WTC11 (cell line): ENCODE measurements at regions not wholly inside any gene's neighbourhood (a gene's known extent, or its start where the extent isn't known, plus 50 kb on each side); places are given as distances from the start of the nearest gene placed in this dataset.

Source experiments
- CBFB ChIP-seq: sonication (generic); formaldehyde crosslinking; IDR thresholded peaks from 2 replicates; pipeline ENCODE4 v1.8.1; 2022; ENCODE audit warnings: mild to moderate bottlenecking, low read depth, missing genetic modification reagents
- FOXK1 ChIP-seq: sonication (generic); formaldehyde crosslinking; IDR thresholded peaks from 2 replicates; pipeline ENCODE4 v1.8.0; 2022; ENCODE audit warnings: mild to moderate bottlenecking, moderate library complexity, missing genetic modification reagents
- MAX ChIP-seq: sonication (generic); formaldehyde crosslinking; IDR thresholded peaks from 2 replicates; pipeline ENCODE4 v1.8.0; 2022; ENCODE audit warnings: mild to moderate bottlenecking, missing genetic modification reagents
- TF ChIP-seq, protein P1 (sequence below): fragments of 200-600 bp; IDR thresholded peaks from 2 replicates; pipeline ENCODE4 v1.8.0; 2022; ENCODE audit warnings: antibody characterized with exemption
- TF ChIP-seq, protein P2 (sequence below): sonication (generic); formaldehyde crosslinking; IDR thresholded peaks from 2 replicates; pipeline ENCODE4 v1.8.1; 2023; ENCODE audit warnings: mild to moderate bottlenecking, missing genetic modification reagents, moderate library complexity

DNA sequence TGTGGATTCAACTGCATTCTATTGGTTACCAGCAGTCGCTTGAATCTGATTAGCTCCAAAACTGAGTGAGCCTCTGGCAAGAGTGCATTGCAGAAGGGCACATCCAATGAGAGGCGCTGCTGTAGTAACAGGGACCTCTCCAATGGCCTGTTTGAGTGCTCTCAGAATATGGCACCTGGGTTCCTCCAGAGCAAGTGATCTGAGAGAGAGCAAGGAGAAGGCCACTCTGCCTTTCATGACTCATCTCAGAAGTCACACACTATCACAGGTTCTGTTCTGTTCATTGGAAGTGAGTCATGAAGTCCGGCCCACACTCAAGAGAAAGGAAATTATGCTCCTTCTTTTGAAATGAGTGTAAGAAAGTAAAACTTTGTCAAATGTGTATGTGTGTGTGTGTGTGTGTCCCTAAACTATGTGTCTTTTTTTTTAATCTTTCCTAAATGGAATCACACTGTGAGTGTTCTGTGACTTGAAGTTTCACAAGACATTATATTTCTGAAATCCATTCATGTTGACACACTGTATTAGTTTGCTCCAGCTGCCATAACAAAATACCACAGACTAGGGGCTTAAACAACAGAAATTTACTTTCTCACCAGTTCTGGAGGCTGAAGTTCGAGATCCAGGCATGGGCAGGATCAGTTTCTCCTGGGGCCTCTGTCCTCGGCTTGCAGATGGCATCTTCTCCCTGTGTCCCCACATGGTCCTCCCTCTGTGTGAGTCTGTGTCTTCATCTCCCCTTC lies 138.3 kb upstream of the CDYL start:
- no peak for TF ChIP-seq CBFB (CRISPR knock-in tag)
- TF ChIP-seq, protein P1, sequence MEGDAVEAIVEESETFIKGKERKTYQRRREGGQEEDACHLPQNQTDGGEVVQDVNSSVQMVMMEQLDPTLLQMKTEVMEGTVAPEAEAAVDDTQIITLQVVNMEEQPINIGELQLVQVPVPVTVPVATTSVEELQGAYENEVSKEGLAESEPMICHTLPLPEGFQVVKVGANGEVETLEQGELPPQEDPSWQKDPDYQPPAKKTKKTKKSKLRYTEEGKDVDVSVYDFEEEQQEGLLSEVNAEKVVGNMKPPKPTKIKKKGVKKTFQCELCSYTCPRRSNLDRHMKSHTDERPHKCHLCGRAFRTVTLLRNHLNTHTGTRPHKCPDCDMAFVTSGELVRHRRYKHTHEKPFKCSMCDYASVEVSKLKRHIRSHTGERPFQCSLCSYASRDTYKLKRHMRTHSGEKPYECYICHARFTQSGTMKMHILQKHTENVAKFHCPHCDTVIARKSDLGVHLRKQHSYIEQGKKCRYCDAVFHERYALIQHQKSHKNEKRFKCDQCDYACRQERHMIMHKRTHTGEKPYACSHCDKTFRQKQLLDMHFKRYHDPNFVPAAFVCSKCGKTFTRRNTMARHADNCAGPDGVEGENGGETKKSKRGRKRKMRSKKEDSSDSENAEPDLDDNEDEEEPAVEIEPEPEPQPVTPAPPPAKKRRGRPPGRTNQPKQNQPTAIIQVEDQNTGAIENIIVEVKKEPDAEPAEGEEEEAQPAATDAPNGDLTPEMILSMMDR, result no peak
- TF ChIP-seq, protein P2, sequence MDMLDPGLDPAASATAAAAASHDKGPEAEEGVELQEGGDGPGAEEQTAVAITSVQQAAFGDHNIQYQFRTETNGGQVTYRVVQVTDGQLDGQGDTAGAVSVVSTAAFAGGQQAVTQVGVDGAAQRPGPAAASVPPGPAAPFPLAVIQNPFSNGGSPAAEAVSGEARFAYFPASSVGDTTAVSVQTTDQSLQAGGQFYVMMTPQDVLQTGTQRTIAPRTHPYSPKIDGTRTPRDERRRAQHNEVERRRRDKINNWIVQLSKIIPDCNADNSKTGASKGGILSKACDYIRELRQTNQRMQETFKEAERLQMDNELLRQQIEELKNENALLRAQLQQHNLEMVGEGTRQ (CRISPR knock-in tag), result no peak
- TF ChIP-seq MAX (CRISPR knock-in tag), result no peak
- TF ChIP-seq FOXK1 (CRISPR knock-in tag), result no peak
